ENCODE measurements at regions not wholly inside any gene's neighbourhood (a gene's known extent, or its start where the extent isn't known, plus 50 kb on each side); places are given as distances from the start of the nearest gene placed in this dataset.
A peak's percentile ranks its signal among the peaks of the same experiment; 100 is the strongest.
"Not testable (repeated sequence)": the region's sequence is repeated elsewhere in the genome, so short reads cannot be mapped to it uniquely, and the experiment has no call there.

GRCh38 chr3:152151216-152151876, 117.4 kb upstream of the MBNL1 start:
- DNase-seq, result peak; percentile 12
- H3K36me3 Mint-ChIP-seq (ENCODE audit: low read depth), result no peaks in the 10 kb centered on the region
- no peaks in the 10 kb centered on the region for H3K9me3 Mint-ChIP-seq
- intact Hi-C loops (cut with micrococcal nuclease), result no loop called here
- H3K27ac Mint-ChIP-seq, result no peak overlapping the region
- H3K4me1 Mint-ChIP-seq (ENCODE audit: low read depth), result peaks cover 21% of the 10 kb centered on the region
- no peak overlapping the region for H3K4me3 Mint-ChIP-seq
- CTCF ChIA-PET, result interaction anchor here (0.6 kb wide), 1 partner anchor 34 kb away, joined by 3 read pairs; no protein-coding TSS in a partner anchor
- H3K27me3 Mint-ChIP-seq (ENCODE audit: low read depth), result peaks cover 2% of the 10 kb centered on the region

GRCh38 chr3:152151877-152152765, 116.6 kb upstream of the MBNL1 start:
- H3K9me3 Mint-ChIP-seq; H3K27ac Mint-ChIP-seq; H3K27me3 Mint-ChIP-seq (ENCODE audit: low read depth); H3K36me3 Mint-ChIP-seq (ENCODE audit: low read depth); intact Hi-C loops (cut with micrococcal nuclease); H3K4me3 Mint-ChIP-seq; DNase-seq: not testable (repeated sequence)
- H3K4me1 Mint-ChIP-seq (ENCODE audit: low read depth), result peaks cover 23% of the 10 kb centered on the region
- CTCF ChIA-PET, result interaction anchor here (0.6 kb wide), 1 partner anchor 33 kb away, joined by 3 read pairs; no protein-coding TSS in a partner anchor

- H3K36me3 Mint-ChIP-seq (ENCODE audit: low read depth); H3K27me3 Mint-ChIP-seq (ENCODE audit: low read depth); DNase-seq; H3K27ac Mint-ChIP-seq; H3K4me3 Mint-ChIP-seq; intact Hi-C loops (cut with micrococcal nuclease); H3K9me3 Mint-ChIP-seq: not testable (repeated sequence)
- H3K4me1 Mint-ChIP-seq (ENCODE audit: low read depth), result peaks cover 19% of the 10 kb centered on the region
- CTCF ChIA-PET, result interaction anchor here (1.0 kb wide), 1 partner anchor 32 kb away, joined by 3 read pairs; no protein-coding TSS in a partner anchor
These were observed 115.6 kb upstream of the MBNL1 start for GRCh38 chr3:152153115-152153514.

- no peak overlapping the region for H3K4me3 Mint-ChIP-seq
- intact Hi-C loops (cut with micrococcal nuclease), result no loop called here
- CTCF ChIA-PET, result no interaction called here
- H3K27me3 Mint-ChIP-seq (ENCODE audit: low read depth), result peaks cover 2% of the 10 kb centered on the region
- no peak for DNase-seq
- no peaks in the 10 kb centered on the region for H3K9me3 Mint-ChIP-seq
- H3K36me3 Mint-ChIP-seq (ENCODE audit: low read depth), result no peaks in the 10 kb centered on the region
- H3K4me1 Mint-ChIP-seq (ENCODE audit: low read depth), result peaks cover 15% of the 10 kb centered on the region
- no peak overlapping the region for H3K27ac Mint-ChIP-seq
These were observed 113.3 kb upstream of the MBNL1 start for GRCh38 chr3:152155246-152156020.

GRCh38 chr3:152156880-152157279, 111.8 kb upstream of the MBNL1 start:
- intact Hi-C loops (cut with micrococcal nuclease), result no loop called here
- H3K27me3 Mint-ChIP-seq (ENCODE audit: low read depth), result peaks cover 2% of the 10 kb centered on the region
- no peak overlapping the region for H3K27ac Mint-ChIP-seq
- peaks cover 12% of the 10 kb centered on the region for H3K4me1 Mint-ChIP-seq (ENCODE audit: low read depth)
- H3K4me3 Mint-ChIP-seq, result no peak overlapping the region
- no peaks in the 10 kb centered on the region for H3K9me3 Mint-ChIP-seq
- no peaks in the 10 kb centered on the region for H3K36me3 Mint-ChIP-seq (ENCODE audit: low read depth)
- CTCF ChIA-PET, result no interaction called here
- no peak for DNase-seq

DNA sequence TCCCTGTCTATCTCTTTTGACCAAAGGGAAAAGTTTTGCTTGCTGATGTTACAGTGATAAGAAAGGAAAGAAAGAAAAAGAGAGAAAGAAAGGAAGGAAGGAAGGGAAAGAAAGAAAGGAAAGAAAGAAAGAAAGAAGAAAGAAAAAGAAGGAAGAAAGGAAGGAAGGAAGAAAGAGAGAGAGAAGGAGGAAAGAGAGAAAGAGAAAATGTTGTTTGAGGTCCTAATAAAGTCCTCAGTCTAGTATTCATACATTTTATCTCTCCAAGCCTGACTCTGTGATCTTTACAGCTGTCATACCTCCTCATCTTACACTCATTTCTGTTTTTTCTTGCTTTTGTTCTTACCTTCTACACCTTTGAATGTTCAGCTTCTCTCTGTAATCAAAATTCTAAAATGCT, 111.4 kb upstream of the MBNL1 start:
- Mint-ChIP-seq H3K36me3 (ENCODE audit: low read depth) (no peaks in the 10 kb centered on the region), H3K27me3 (ENCODE audit: low read depth) (peaks cover 2% of the 10 kb centered on the region), H3K27ac (no peak overlapping the region), H3K9me3 (no peaks in the 10 kb centered on the region), H3K4me1 (ENCODE audit: low read depth) (peaks cover 12% of the 10 kb centered on the region), H3K4me3 (no peak overlapping the region)
- no peak for DNase-seq
- intact Hi-C loops (cut with micrococcal nuclease), result no loop called here
- CTCF ChIA-PET, result interaction anchor here (0.6 kb wide), 1 partner anchor 1821 kb away, joined by 3 read pairs; no protein-coding TSS in a partner anchor

GRCh38 chr3:152159328-152159727, 109.4 kb upstream of the MBNL1 start:
- intact Hi-C loops (cut with micrococcal nuclease), result no loop called here
- Mint-ChIP-seq H3K27me3 (ENCODE audit: low read depth) (no peaks in the 10 kb centered on the region), H3K27ac (no peak overlapping the region)

GRCh38 chr3:152160350-152161011, 108.2 kb upstream of the MBNL1 start:
- DNase-seq, result no peak
- H3K4me1 Mint-ChIP-seq (ENCODE audit: low read depth), result peaks cover 12% of the 10 kb centered on the region
- intact Hi-C loops (cut with micrococcal nuclease), result no loop called here
- H3K27ac Mint-ChIP-seq, result no peak overlapping the region
- peaks cover 2% of the 10 kb centered on the region for H3K9me3 Mint-ChIP-seq
- H3K36me3 Mint-ChIP-seq (ENCODE audit: low read depth), result peaks cover 3% of the 10 kb centered on the region
- H3K4me3 Mint-ChIP-seq, result no peak overlapping the region
- CTCF ChIA-PET, result no interaction called here
- H3K27me3 Mint-ChIP-seq (ENCODE audit: low read depth), result no peaks in the 10 kb centered on the region

More at GRCh38 chr3:152159328-152159727, 109.4 kb upstream of the MBNL1 start:
- Mint-ChIP-seq H3K36me3 (ENCODE audit: low read depth) (no peaks in the 10 kb centered on the region), H3K9me3 (no peaks in the 10 kb centered on the region), H3K4me1 (ENCODE audit: low read depth) (peaks cover 12% of the 10 kb centered on the region), H3K4me3 (no peak overlapping the region)
- CTCF ChIA-PET, result interaction anchor here (0.6 to 0.7 kb wide), 2 partner anchors 10 to 13 kb away, joined by 3 to 4 read pairs; no protein-coding TSS in a partner anchor
- no peak for DNase-seq

DNA sequence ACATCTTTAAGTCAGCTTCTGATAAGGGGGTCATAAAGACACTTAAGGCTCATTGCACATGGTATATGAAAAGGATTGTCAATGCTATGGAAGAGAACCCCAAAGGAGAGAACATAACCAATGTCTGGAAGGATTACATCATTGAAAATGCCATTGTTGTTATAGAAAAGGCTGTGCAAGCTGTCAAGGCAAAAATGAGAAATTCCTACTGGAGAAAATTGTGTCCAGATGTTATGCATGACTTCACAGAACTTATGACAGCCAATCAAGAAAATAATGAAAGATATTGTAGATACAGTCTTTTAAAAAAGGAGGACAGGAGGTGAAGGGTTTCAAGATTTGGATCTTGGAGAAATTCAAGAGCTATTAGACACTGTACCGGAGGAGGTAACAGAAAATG, 96.3 kb upstream of the MBNL1 start:
- H3K4me1 Mint-ChIP-seq (ENCODE audit: low read depth), result peaks cover 11% of the 10 kb centered on the region
- H3K9me3 Mint-ChIP-seq, result peaks cover 5% of the 10 kb centered on the region
- intact Hi-C loops (cut with micrococcal nuclease), result no loop called here
- CTCF ChIA-PET, result interaction anchor here (0.8 to 1.5 kb wide), 2 partner anchors 21 to 101 kb away, joined by 3 to 5 read pairs; no protein-coding TSS in a partner anchor
- H3K4me3 Mint-ChIP-seq, result no peak overlapping the region
- H3K27ac Mint-ChIP-seq, result no peak overlapping the region
- no peak for DNase-seq
- H3K36me3 Mint-ChIP-seq (ENCODE audit: low read depth), result peaks cover 3% of the 10 kb centered on the region
- H3K27me3 Mint-ChIP-seq (ENCODE audit: low read depth), result no peaks in the 10 kb centered on the region

GRCh38 chr3:152173627-152174026, 95.1 kb upstream of the MBNL1 start:
- H3K4me3 Mint-ChIP-seq, result no peak overlapping the region
- no peaks in the 10 kb centered on the region for H3K27me3 Mint-ChIP-seq (ENCODE audit: low read depth)
- CTCF ChIA-PET, result no interaction called here
- intact Hi-C loops (cut with micrococcal nuclease), result no loop called here
- H3K27ac Mint-ChIP-seq, result no peak overlapping the region
- peaks cover 2% of the 10 kb centered on the region for H3K9me3 Mint-ChIP-seq
- H3K36me3 Mint-ChIP-seq (ENCODE audit: low read depth), result peaks cover 3% of the 10 kb centered on the region
- H3K4me1 Mint-ChIP-seq (ENCODE audit: low read depth), result peaks cover 21% of the 10 kb centered on the region
- DNase-seq, result no peak

DNA sequence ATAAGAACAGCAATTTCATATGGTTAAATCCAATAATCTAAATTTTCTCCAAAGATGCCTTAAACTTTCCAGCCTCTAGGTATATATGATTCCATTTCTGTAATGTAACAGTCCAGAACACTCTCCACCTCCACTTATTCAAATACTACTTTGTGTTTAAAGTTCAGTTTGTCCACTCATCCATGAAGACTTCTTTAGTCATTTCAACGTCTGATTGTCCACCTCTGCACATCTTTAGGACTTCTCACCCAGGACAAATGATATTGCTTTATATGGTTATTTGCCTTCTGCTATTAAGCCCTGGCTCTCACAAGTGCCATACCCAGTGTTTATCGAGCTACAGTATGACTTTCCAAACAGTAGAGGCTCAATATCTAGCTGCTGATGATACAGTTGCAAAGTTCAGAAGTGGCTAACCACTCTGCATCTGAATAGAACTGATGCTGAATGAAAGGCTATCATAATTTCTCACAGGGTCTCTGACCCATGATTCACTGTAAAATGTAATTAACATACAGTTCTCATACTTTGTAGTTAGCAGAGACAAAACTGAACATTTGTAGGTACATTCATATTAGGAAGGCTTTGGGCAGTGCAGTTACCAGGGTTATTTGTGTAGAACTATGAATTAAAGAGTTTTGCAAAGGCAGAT, 93.7 kb upstream of the MBNL1 start:
- intact Hi-C loops (cut with micrococcal nuclease), result no loop called here
- Mint-ChIP-seq H3K9me3 (peaks cover 2% of the 10 kb centered on the region), H3K4me3 (no peak overlapping the region), H3K27ac (no peak overlapping the region), H3K27me3 (ENCODE audit: low read depth) (no peaks in the 10 kb centered on the region), H3K36me3 (ENCODE audit: low read depth) (peaks cover 3% of the 10 kb centered on the region), H3K4me1 (ENCODE audit: low read depth) (peaks cover 34% of the 10 kb centered on the region)
- CTCF ChIA-PET, result interaction anchor here (0.8 kb wide), 1 partner anchor 9 kb away, joined by 3 read pairs; no protein-coding TSS in a partner anchor
- DNase-seq, result no peak
